GM12878 (cell line): ENCODE measurements at regions not wholly inside any gene's neighbourhood (a gene's known extent, or its start where the extent isn't known, plus 50 kb on each side); places are given as distances from the start of the nearest gene placed in this dataset.

ENCODE experiments used
- ATAC-seq: fragments of 200-7000 bp; cut with Tn5 transposase; 3 replicates; pipeline ENCODE4 v1.9.1; 2020; ENCODE audit warnings: mild to moderate bottlenecking, moderate library complexity
- BruUV-seq: library from RNA; stranded (reverse); fragments of 400-500 nt; replicated peaks from 2 replicates; lab custom pipeline; 2021; lab: Mats Ljungman, UMichigan
- CTCF ChIA-PET: fragments of 300-600 bp; sonication (Branson Sonifier 250); formaldehyde crosslinking; extraction: SDS; loops from one replicate; lab custom pipeline; 2021; ENCODE audit warnings: inconsistent platforms; lab: Yijun Ruan, JAX
- POLR2A ChIA-PET: fragments of 350-600 bp; formaldehyde crosslinking; extraction: SDS; loops from one replicate; lab custom pipeline; 2021; ENCODE audit warnings: inconsistent platforms; lab: Charles Lee
- RAD21 ChIA-PET: fragments of 300-600 bp; sonication (Branson Sonifier 250); formaldehyde crosslinking; loops from one replicate; lab custom pipeline; 2023; ENCODE audit warnings: antibody characterized with exemption; ENCODE audit not compliant: unreplicated experiment; lab: Charles Lee
- SMC1A ChIA-PET: fragments of 300-600 bp; sonication (Branson Sonifier 250); formaldehyde crosslinking; loops from one replicate; lab custom pipeline; 2023; ENCODE audit not compliant: unreplicated experiment, uncharacterized antibody; lab: Charles Lee
- DNase-seq: peaks from one replicate; pipeline ENCODE4 v3.0.0-alpha.2; 2011; ENCODE audit warnings: low read depth, low spot score
- FAIRE-seq: peaks from 3 replicates; lab custom pipeline; 2011; peaks lifted over from hg19 to GRCh38; lab: Jason Lieb, UNC
- H2AFZ ChIP-seq: 2 replicates; pipeline ENCODE4 v1.6.0; 2011; ENCODE audit warnings: low read depth, low read length, control low read depth; ENCODE audit not compliant: control insufficient read depth
- H3K27ac ChIP-seq: 2 replicates; pipeline ENCODE4 v1.5.1; 2011; ENCODE audit warnings: control low read depth; ENCODE audit not compliant: control insufficient read depth, insufficient read depth
- H3K27me3 ChIP-seq, 2 experiments: replicated peaks in 1 of 2; 2 replicates each; pipeline versions ENCODE4 v1.6.0 to v1.6.1; 2011; ENCODE audit warnings: low read length in 1 of 2; ENCODE audit not compliant: control insufficient read depth in 2 of 2, insufficient read depth in 2 of 2
- H3K36me3 ChIP-seq, 2 experiments: 2 replicates each; pipeline ENCODE4 v1.5.1; 2011; ENCODE audit warnings: low read length in 1 of 2; ENCODE audit not compliant: control insufficient read depth in 2 of 2, insufficient read depth in 2 of 2
- H3K4me1 ChIP-seq: 2 replicates; pipeline ENCODE4 v1.6.1; 2011; ENCODE audit warnings: mild to moderate bottlenecking, low read length, moderate library complexity, mixed read lengths; ENCODE audit not compliant: control insufficient read depth, insufficient read depth
- H3K4me2 ChIP-seq: 2 replicates; pipeline ENCODE4 v1.6.0; 2011; ENCODE audit warnings: control low read depth; ENCODE audit not compliant: control insufficient read depth, insufficient read depth
- H3K4me3 ChIP-seq: fragments of 200-600 bp; sonication (generic); 2 replicates; pipeline ENCODE4 v1.5.1; 2016
- H3K79me2 ChIP-seq: 2 replicates; pipeline ENCODE4 v1.6.0; 2011; ENCODE audit warnings: low read length; ENCODE audit not compliant: control insufficient read depth, insufficient read depth
- H3K9ac ChIP-seq: 2 replicates; pipeline ENCODE4 v1.8.0; 2011; ENCODE audit warnings: low read length, control low read depth, mixed read lengths; ENCODE audit not compliant: control insufficient read depth, insufficient read depth
- H3K9me3 ChIP-seq: replicated peaks from 3 replicates; pipeline ENCODE4 v1.5.1; 2011; ENCODE audit warnings: mild to moderate bottlenecking, low read length; ENCODE audit not compliant: control insufficient read depth, insufficient read depth
- H4K20me1 ChIP-seq: 2 replicates; pipeline ENCODE4 v1.6.0; 2011; ENCODE audit not compliant: control insufficient read depth, insufficient read depth
- BMI1 ChIP-seq: fragments of 450-650 bp; IDR thresholded peaks from 2 replicates; pipeline ENCODE4 v1.6.1; 2016; ENCODE audit warnings: mild to moderate bottlenecking, moderate library complexity, borderline replicate concordance
- CEBPB ChIP-seq, 2 experiments: fragments of 150-350 bp in 1 of 2; IDR thresholded peaks; 2 replicates each; pipeline ENCODE4 v1.6.1; 2012 to 2014; ENCODE audit warnings: low read depth in 2 of 2, low read length in 2 of 2, borderline replicate concordance in 1 of 2, inconsistent platforms in 1 of 2
- HDAC2 ChIP-seq: fragments of 200-600 bp; sonication (generic); IDR thresholded peaks from 2 replicates; pipeline ENCODE4 v1.6.1; 2017
- IRF3 ChIP-seq: fragments of 450-650 bp; IDR thresholded peaks from 2 replicates; pipeline ENCODE4 v1.6.1; 2014; ENCODE audit warnings: mild to moderate bottlenecking
- KDM1A ChIP-seq: fragments of 200-600 bp; sonication (generic); IDR thresholded peaks from 2 replicates; pipeline ENCODE4 v1.6.1; 2016; ENCODE audit warnings: borderline replicate concordance
- LARP7 ChIP-seq: fragments of 450-650 bp; IDR thresholded peaks from 2 replicates; pipeline ENCODE4 v1.6.1; 2017; ENCODE audit warnings: mild to moderate bottlenecking
- NR2C1 ChIP-seq: fragments of 450-650 bp; IDR thresholded peaks from 2 replicates; pipeline ENCODE4 v1.6.1; 2017; ENCODE audit warnings: antibody characterized with exemption, mild to moderate bottlenecking, moderate library complexity
- POU2F2 ChIP-seq: IDR thresholded peaks from 3 replicates; pipeline ENCODE4 v1.6.1; 2011; ENCODE audit warnings: low read depth, mild to moderate bottlenecking, low read length, borderline replicate concordance
- RELB ChIP-seq: fragments of 450-650 bp; IDR thresholded peaks from 2 replicates; pipeline ENCODE4 v1.6.1; 2017; ENCODE audit warnings: low read depth, mild to moderate bottlenecking, moderate library complexity
- RUNX3 ChIP-seq: IDR thresholded peaks from 2 replicates; pipeline ENCODE4 v1.6.1; 2012; ENCODE audit warnings: low read length, inconsistent platforms
- SREBF2 ChIP-seq: IDR thresholded peaks from 2 replicates; pipeline ENCODE4 v1.6.1; 2012; ENCODE audit warnings: mild to moderate bottlenecking, low read length
- STAT3 ChIP-seq: IDR thresholded peaks from 2 replicates; pipeline ENCODE4 v1.6.1; 2011; ENCODE audit warnings: low read depth, low read length, improper control_type of control experiment
- ZBED1 ChIP-seq: IDR thresholded peaks from 2 replicates; pipeline ENCODE4 v1.6.1; 2016; ENCODE audit warnings: borderline replicate concordance
- ZNF207 ChIP-seq: fragments of 450-650 bp; IDR thresholded peaks from 2 replicates; pipeline ENCODE4 v1.6.1; 2014; ENCODE audit warnings: antibody characterized with exemption, mild to moderate bottlenecking, borderline replicate concordance
- ZNF592 ChIP-seq: fragments of 450-650 bp; IDR thresholded peaks from 2 replicates; pipeline ENCODE4 v1.6.1; 2017; ENCODE audit warnings: mild to moderate bottlenecking, moderate library complexity
- ZZZ3 ChIP-seq: IDR thresholded peaks from 2 replicates; pipeline ENCODE4 v1.6.1; 2011; ENCODE audit warnings: low read depth; ENCODE audit not compliant: control insufficient read depth, insufficient read length
- WGBS: methylation state at CpG from one replicate; pipeline ENCODE4 v1.1.6; 2016; ENCODE audit warnings: low lambda C conversion rate; ENCODE audit not compliant: insufficient replicate concordance, insufficient coverage; ENCODE audit errors: missing lambda C conversion rate; 5-methylcytosine and 5-hydroxymethylcytosine counted together
- in situ Hi-C: fragments of 300-500 bp; cut with MboI; formaldehyde crosslinking; loops from 9 replicates; pipeline ENCODE4 v1.14.3; 2018; ENCODE audit warnings: mixed read lengths
- intact Hi-C: fragments of 100-400 bp; cut with micrococcal nuclease; formaldehyde crosslinking; loops from one replicate; pipeline ENCODE4 v1.14.2; 2022; ENCODE audit not compliant: unreplicated experiment

- SMC1A ChIA-PET = no interaction called here
- Histone ChIP-seq H3K4me2 (no peak overlapping the region), H3K79me2 (no peaks in the 10 kb centered on the region), H3K9ac (no peak overlapping the region), H3K4me3 (no peak overlapping the region), H3K9me3 (no peaks in the 10 kb centered on the region), H4K20me1 (no peaks in the 10 kb centered on the region), H3K36me3 (no peaks in the 10 kb centered on the region), H3K27ac (no peak overlapping the region), H3K4me1 (no peaks in the 10 kb centered on the region), H3K27me3 (no peaks in the 10 kb centered on the region), H2AFZ (no peak overlapping the region)
- CTCF ChIA-PET = no interaction called here
- POLR2A ChIA-PET = no interaction called here
- TF ChIP-seq ZZZ3 (no peak), ZBED1 (no peak), SREBF2 (no peak), IRF3 (no peak), HDAC2 (no peak), POU2F2 (no peak), ZNF592 (no peak), RUNX3 (no peak), CEBPB (IDR thresholded peaks at IDR 0.05; ENCODE audit: borderline replicate concordance in 1 of 2, low read depth in 2 of 2, low read length in 2 of 2) (no peak), STAT3 (no peak), RELB (no peak), LARP7 (no peak), BMI1 (no peak), KDM1A (no peak), NR2C1 (no peak), ZNF207 (no peak)
- in situ Hi-C loops (no loop called here), intact Hi-C loops (no loop called here)
- RAD21 ChIA-PET = no interaction called here
- FAIRE-seq (no peak), DNase-seq (no peak), ATAC-seq (no peak)
- BruUV-seq = no TSS peak
- 1% methylated on average over 4 of the region's 4 CpGs for WGBS
These were observed 899.5 kb upstream of the SLC10A2 start for GRCh38 chr13:103965506-103966243.
